DND-41 (cell line): ENCODE measurements at regions not wholly inside any gene's neighbourhood (a gene's known extent, or its start where the extent isn't known, plus 50 kb on each side); places are given as distances from the start of the nearest gene placed in this dataset.

ENCODE experiments used
- CTCF ChIP-seq: IDR thresholded peaks from 2 replicates; pipeline ENCODE4 v1.5.1; 2012; ENCODE audit warnings: borderline replicate concordance, low read length, moderate library complexity, mild to moderate bottlenecking; ENCODE audit not compliant: poor library complexity, severe bottlenecking; ENCODE audit errors: extremely low read depth
- EZH2 ChIP-seq: IDR thresholded peaks from 3 replicates; pipeline ENCODE4 v1.6.1; 2012; ENCODE audit warnings: borderline replicate concordance, low read depth, mild to moderate bottlenecking, moderate library complexity, low read length, inconsistent platforms; ENCODE audit not compliant: severe bottlenecking

- TF ChIP-seq CTCF (no peak), EZH2 (no peak)
Measured at GRCh38 chr12:24125280-24125679, 175.8 kb upstream of the SOX5 start.
